ENCODE measurements at regions not wholly inside any gene's neighbourhood (a gene's known extent, or its start where the extent isn't known, plus 50 kb on each side); places are given as distances from the start of the nearest gene placed in this dataset.

- Histone ChIP-seq H3K36me3 (ENCODE audit: low read depth) (no peaks in the 10 kb centered on the region), H3K9me3 (no peaks in the 10 kb centered on the region), H3K4me3 (no peak overlapping the region), H3K4me1 (ENCODE audit: low read depth) (no peaks in the 10 kb centered on the region)
- ATAC-seq = no peak
- TF ChIP-seq, protein P1, sequence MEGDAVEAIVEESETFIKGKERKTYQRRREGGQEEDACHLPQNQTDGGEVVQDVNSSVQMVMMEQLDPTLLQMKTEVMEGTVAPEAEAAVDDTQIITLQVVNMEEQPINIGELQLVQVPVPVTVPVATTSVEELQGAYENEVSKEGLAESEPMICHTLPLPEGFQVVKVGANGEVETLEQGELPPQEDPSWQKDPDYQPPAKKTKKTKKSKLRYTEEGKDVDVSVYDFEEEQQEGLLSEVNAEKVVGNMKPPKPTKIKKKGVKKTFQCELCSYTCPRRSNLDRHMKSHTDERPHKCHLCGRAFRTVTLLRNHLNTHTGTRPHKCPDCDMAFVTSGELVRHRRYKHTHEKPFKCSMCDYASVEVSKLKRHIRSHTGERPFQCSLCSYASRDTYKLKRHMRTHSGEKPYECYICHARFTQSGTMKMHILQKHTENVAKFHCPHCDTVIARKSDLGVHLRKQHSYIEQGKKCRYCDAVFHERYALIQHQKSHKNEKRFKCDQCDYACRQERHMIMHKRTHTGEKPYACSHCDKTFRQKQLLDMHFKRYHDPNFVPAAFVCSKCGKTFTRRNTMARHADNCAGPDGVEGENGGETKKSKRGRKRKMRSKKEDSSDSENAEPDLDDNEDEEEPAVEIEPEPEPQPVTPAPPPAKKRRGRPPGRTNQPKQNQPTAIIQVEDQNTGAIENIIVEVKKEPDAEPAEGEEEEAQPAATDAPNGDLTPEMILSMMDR (IDR thresholded peaks at IDR 0.05) = no peak
- intact Hi-C loops (cut with DNase I, micrococcal nuclease) = no loop called here
- DNase-seq = no peak
Observed at GRCh38 chr4:112775801-112776200, 138.9 kb downstream of the LARP7 start.

GRCh38 chr4:112776535-112776934 lies 139.6 kb downstream of the LARP7 start:
- TF ChIP-seq, protein P1 (IDR thresholded peaks at IDR 0.05) = no peak
- ATAC-seq = no peak
- DNase-seq = no peak
- no peaks in the 10 kb centered on the region for H3K9me3 ChIP-seq
- H3K4me1 ChIP-seq (ENCODE audit: low read depth) = no peaks in the 10 kb centered on the region
- intact Hi-C loops (cut with DNase I, micrococcal nuclease) = no loop called here
- H3K4me3 ChIP-seq = no peak overlapping the region
- no peaks in the 10 kb centered on the region for H3K36me3 ChIP-seq (ENCODE audit: low read depth)

- no peaks in the 10 kb centered on the region for H3K9me3 ChIP-seq
- no peak overlapping the region for H3K4me3 ChIP-seq
- TF ChIP-seq, protein P1 (IDR thresholded peaks at IDR 0.05) = no peak
- DNase-seq (no peak), ATAC-seq (no peak)
- intact Hi-C loops (cut with DNase I, micrococcal nuclease) = no loop called here
- H3K4me1 ChIP-seq (ENCODE audit: low read depth) = no peaks in the 10 kb centered on the region
- H3K36me3 ChIP-seq (ENCODE audit: low read depth) = no peaks in the 10 kb centered on the region
Observed at GRCh38 chr4:112778520-112778919, 141.6 kb downstream of the LARP7 start.

GRCh38 chr4:112793033-112793432 lies 156.1 kb downstream of the LARP7 start:
- Histone ChIP-seq H3K36me3 (ENCODE audit: low read depth) (no peaks in the 10 kb centered on the region), H3K4me3 (no peak overlapping the region), H3K4me1 (ENCODE audit: low read depth) (no peaks in the 10 kb centered on the region), H3K9me3 (no peaks in the 10 kb centered on the region)
- ATAC-seq (no peak), DNase-seq (no peak)
- TF ChIP-seq, protein P1 (IDR thresholded peaks at IDR 0.05) = no peak
- intact Hi-C loops (cut with DNase I, micrococcal nuclease) = no loop called here

- TF ChIP-seq, protein P1 (IDR thresholded peaks at IDR 0.05) = no peak
- Histone ChIP-seq H3K36me3 (ENCODE audit: low read depth) (no peaks in the 10 kb centered on the region), H3K4me3 (no peak overlapping the region), H3K9me3 (no peaks in the 10 kb centered on the region), H3K4me1 (ENCODE audit: low read depth) (no peaks in the 10 kb centered on the region)
- ATAC-seq (no peak), DNase-seq (no peak)
- intact Hi-C loops (cut with DNase I, micrococcal nuclease) = no loop called here
Observed at GRCh38 chr4:112800001-112800400, 163.1 kb downstream of the LARP7 start.

- no peaks in the 10 kb centered on the region for H3K4me1 ChIP-seq (ENCODE audit: low read depth)
- H3K4me3 ChIP-seq = no peak overlapping the region
- ATAC-seq (no peak), DNase-seq (no peak)
- intact Hi-C loops (cut with DNase I, micrococcal nuclease) = no loop called here
- no peaks in the 10 kb centered on the region for H3K9me3 ChIP-seq
- TF ChIP-seq, protein P1 (IDR thresholded peaks at IDR 0.05) = no peak
- H3K36me3 ChIP-seq (ENCODE audit: low read depth) = no peaks in the 10 kb centered on the region
Observed at GRCh38 chr4:112801341-112801740, 164.4 kb downstream of the LARP7 start.
